ENCODE measurements at regions not wholly inside any gene's neighbourhood (a gene's known extent, or its start where the extent isn't known, plus 50 kb on each side); places are given as distances from the start of the nearest gene placed in this dataset.

DNA sequence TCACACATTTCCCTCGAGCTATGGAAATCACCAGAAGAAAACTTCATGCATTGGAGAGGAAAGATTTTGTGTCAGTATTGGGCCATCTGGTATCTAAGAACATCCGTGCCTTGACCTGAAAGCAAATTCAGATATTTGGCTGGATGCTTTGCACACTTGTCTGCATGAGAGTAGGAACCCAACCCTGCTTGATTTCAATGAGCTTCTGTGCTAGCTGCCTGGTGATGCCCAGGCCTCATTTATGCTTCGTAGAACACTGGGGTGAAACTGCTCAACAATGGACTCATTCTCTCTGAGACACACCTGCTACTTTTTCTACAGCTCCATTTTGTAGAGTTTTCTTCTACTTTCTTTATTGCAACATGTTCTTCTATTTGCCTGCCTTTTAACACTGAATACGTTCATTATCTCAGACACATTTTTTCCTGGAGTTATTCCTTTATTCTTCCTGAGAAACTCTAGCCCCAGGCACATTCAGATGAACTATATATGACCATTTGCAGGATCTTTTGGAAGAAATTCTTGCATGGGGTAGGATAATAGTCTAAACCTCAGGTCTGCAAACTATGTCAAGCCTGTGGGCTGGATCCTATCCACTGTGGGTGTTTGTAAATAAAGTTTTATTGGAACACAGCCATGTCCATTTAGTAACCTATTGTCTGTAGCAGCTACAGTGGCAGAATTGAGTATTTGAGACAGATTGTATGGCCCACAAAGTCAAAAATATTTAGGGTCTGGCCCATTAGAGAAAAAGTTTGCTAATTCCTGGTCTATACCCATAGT, 83.8 kb upstream of the CLCN4 start:
- H3K27ac ChIP-seq = no peak overlapping the region
- TF ChIP-seq, protein P1, sequence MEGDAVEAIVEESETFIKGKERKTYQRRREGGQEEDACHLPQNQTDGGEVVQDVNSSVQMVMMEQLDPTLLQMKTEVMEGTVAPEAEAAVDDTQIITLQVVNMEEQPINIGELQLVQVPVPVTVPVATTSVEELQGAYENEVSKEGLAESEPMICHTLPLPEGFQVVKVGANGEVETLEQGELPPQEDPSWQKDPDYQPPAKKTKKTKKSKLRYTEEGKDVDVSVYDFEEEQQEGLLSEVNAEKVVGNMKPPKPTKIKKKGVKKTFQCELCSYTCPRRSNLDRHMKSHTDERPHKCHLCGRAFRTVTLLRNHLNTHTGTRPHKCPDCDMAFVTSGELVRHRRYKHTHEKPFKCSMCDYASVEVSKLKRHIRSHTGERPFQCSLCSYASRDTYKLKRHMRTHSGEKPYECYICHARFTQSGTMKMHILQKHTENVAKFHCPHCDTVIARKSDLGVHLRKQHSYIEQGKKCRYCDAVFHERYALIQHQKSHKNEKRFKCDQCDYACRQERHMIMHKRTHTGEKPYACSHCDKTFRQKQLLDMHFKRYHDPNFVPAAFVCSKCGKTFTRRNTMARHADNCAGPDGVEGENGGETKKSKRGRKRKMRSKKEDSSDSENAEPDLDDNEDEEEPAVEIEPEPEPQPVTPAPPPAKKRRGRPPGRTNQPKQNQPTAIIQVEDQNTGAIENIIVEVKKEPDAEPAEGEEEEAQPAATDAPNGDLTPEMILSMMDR (conservative IDR thresholded peaks at IDR 0.05) = no peak

DNA sequence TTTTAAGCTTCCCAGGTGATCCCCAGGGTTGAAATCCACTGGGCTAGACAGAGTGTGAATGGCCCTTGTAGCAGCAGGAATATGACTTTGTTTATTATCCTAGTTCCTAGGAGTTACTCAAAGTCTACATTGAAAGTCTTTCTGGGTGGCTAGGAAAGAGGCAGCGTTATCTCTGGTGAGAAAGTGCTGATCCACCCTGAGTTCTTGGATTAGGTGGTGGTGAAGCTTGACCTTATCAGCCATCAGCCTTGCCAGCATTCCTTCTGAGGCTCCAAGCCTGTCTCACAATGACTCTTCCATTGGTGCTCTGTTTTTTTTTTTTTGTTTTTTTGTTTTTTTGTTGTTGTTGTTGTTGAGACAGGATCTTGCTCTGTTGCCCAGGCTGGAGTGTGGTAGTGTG, 83.1 kb upstream of the CLCN4 start:
- no peak overlapping the region for H3K27ac ChIP-seq
- TF ChIP-seq, protein P1 (conservative IDR thresholded peaks at IDR 0.05) = no peak

DNA sequence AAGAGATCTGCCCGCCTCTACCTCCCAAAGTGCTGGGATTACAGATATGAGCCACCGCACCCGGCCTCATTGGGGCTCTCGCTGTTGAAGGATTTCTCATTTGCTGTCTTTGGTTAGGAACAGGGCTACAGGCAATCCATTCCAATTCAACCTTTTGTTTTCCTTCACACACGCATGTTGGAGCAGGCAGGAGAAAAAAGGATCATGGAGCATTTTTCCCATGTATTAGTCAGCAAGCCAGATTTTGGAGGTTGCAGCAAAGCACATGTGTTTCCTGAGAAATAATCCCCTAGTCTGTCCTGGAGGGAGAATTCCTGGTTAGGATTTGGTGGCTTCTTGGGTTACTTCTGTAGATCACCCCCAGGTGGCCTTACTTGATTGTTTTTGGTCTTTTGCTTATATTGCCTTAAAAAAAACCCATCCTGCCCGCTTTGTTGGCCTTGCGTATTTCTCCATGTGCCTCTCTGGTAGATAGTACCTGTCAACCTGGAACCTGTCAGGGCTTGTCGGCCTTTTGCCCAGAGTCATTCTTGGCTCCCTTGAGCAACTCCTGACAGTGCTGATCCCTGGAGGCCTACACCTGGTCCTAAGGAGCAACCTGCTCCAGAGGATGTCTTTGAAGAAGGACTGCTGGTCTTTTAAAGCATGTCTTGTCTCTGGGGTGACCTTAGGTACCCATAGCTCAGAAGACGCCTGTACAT, 82.4 kb upstream of the CLCN4 start:
- TF ChIP-seq, protein P1 (conservative IDR thresholded peaks at IDR 0.05) = no peak
- no peak overlapping the region for H3K27ac ChIP-seq

DNA sequence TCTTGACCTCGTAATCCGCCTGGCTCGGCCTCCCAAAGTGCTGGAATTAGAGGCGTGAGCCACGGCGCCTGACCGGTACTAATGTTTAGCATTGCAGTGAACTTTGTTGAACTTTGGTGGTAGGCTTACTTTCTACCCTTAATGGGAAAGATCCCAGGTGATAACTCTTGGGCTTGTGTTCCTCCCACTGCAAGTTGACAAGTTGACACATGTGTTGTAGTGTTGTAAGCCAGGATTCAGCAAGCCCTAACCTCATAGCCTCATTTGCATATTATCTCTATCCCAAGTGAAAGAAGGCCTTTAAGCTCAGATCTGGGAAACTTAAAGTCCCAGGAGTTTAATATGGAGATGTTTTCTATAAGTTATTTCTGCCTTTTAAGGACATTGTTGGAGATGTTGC, 80.0 kb upstream of the CLCN4 start:
- TF ChIP-seq, protein P1 (conservative IDR thresholded peaks at IDR 0.05) = no peak
- no peak overlapping the region for H3K27ac ChIP-seq

DNA sequence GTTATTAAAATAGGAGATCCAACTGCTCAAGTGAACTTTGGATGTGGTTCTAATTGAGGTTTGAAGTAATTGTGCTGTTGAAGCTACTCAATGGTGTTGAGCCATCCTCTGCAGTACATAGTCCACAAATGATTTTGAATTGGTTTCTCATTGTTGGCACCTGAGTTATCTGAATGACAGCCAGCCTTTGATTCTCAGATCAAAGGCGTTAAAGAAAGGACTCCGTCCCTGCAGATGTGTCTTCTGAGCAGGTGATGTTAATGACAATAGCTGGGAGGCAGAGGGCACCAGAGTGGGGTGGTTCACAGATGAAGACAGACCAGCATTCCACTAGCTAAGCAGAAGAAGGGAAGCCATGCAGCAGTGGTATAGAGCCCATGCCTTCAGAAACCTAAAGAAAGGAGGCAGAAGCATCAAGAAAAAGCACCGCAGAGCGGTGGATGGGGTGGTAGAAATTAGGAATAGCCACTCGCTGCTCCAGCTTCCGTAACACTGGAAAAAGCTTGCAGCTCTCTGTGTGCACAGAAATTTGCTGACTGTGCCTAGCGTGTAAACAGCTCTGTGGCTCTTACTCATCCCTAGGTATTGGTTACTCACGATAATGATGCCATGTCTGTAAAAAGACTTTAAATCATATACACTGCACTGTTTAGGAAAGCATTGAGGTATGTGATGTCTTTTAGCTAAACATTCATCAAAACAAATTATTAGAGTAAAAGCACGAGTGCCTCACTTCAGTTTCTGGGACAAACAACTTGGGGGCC, 79.2 kb upstream of the CLCN4 start:
- TF ChIP-seq, protein P1 (conservative IDR thresholded peaks at IDR 0.05) = no peak
- H3K27ac ChIP-seq = no peak overlapping the region

DNA sequence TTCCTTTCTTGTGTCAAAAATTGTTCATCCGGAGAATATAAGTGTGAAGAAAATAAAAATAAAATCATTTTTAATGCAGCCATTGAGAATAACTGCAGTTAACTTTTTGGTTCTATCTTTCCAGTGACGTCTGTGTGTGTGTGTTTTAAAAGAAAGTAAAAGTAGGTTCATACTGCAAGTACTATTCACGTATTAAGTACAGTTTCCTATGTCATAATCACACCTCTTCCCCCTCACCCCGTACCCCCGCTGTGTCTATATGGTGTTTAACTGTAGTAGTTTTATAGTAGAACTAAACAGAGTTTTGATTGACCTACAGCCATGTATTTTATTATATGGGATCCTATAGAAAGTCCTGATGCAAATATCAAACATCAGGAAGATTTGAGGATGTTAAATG, 78.5 kb upstream of the CLCN4 start:
- H3K27ac ChIP-seq = no peak overlapping the region
- TF ChIP-seq, protein P1 (conservative IDR thresholded peaks at IDR 0.05) = no peak

DNA sequence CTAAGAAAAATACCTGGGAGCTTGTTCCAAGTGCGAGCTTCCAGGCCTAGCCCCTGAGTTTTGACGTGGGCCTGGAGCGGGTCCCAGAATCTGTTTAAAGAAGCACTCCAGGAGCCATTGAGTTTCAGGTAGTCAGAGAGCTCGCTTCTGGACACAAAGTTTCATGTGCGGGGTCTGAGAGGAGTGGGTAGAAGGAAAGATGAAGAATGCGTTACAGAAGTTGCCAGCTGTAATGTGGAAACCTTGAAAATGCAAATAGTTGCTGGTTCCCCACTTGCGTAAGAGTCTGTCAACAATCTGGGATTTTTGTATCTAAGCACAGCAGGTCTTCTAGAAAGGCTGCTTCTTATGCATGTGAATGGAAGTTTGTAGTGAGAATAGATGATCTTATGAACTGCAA, 77.5 kb upstream of the CLCN4 start:
- H3K27ac ChIP-seq = no peak overlapping the region
- TF ChIP-seq, protein P1 (conservative IDR thresholded peaks at IDR 0.05) = no peak
